Activated naive CD4-positive, alpha-beta T cell (primary cell): ENCODE measurements at regions not wholly inside any gene's neighbourhood (a gene's known extent, or its start where the extent isn't known, plus 50 kb on each side); places are given as distances from the start of the nearest gene placed in this dataset.
A peak's percentile ranks its signal among the peaks of the same experiment; 100 is the strongest.

Experiments used
- DNase-seq, 4 experiments: peaks; one replicate each; lab custom pipeline; 2025; lab: John Stamatoyannopoulos, UW

- DNase-seq, result no peak
Observed at GRCh38 chr2:43034242-43034619, 192.2 kb downstream of the ZFP36L2 start.

DNA sequence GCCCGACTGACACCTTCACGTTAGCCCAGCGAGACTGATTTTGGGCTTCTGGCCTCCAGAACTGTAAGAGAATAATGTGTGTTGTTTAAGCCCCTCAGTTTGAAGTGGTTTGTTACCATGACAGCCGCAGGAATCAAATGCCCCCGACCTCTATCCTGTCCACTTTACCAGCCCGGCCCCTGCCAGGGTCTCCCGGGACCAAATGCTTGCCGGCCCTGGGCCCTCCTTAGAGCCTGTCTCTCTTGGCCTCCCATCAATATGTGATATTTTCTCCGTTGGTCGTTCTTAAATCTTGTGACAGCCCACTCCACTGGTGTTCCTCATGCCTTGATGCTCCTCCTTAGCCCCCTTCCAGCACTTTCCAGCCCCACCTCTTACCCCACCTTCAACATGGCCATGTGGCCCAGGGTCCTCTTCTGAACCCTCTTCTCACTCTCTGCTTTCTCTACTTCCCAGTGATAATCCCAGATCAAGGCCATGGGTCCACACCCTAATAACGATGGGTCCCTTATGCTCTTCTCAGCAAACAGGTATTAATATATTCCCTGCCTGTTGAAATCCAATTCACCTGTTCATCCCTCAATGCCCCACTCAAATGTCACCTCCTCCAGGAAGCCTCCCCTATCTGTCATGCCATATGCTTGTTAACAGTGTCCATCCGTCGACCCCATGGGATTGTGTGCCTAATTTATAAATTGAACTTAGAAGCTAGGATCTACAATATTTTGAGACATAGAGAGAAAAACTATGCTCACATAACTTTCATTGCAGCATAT lies 192.8 kb downstream of the ZFP36L2 start:
- no peak for DNase-seq

- DNase-seq, result no peak
Observed at GRCh38 chr2:43033016-43033270, 193.5 kb downstream of the ZFP36L2 start.

- DNase-seq, result no peak
Observed at GRCh38 chr2:43032213-43033015, 194.0 kb downstream of the ZFP36L2 start.

DNA sequence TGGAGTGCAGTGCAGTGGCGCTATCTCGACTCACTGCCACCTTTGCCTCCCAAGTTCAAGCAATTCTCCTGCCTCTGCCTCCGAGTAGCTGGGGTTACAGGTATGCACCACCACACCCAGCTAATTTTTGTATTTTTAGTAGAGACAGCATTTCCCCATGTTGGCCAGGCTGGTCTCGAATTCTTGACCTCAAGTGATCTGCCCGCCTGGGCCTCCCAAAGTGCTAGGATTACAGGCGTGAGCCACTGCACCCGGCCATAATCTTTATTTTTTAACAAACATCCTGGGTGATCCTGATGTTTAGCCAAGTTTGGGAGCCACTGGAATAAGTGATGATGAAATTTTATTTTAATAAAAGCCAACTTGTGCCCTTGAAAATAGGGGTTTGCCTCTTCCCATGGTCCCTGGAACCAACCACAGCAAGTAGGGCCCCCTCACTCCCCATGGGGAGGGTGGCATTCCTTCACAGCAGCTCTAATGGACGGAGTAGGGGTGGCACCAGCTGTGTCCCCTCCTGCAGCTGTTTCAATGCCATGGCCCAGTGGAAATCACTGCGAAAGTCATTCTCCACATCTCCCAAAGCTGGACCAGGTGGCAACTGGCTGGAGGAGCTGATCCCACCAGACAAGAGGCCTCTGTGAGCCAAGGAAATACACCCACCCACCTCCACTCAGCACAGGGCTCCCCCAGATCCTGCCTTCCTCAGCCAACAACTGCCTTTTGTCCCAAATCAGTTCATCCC lies 194.8 kb downstream of the ZFP36L2 start:
- DNase-seq, result no peak

- DNase-seq, result no peak
Observed at GRCh38 chr2:43030551-43031307, 195.7 kb downstream of the ZFP36L2 start.

GRCh38 chr2:43029186-43029585 lies 197.2 kb downstream of the ZFP36L2 start:
- no peak for DNase-seq

GRCh38 chr2:43028188-43028587 lies 198.2 kb downstream of the ZFP36L2 start:
- DNase-seq, result no peak

- DNase-seq, result no peak
Observed at GRCh38 chr2:43027097-43027873, 199.1 kb downstream of the ZFP36L2 start.

GRCh38 chr2:43026426-43027096 lies 199.8 kb downstream of the ZFP36L2 start:
- DNase-seq, result no peak

DNA sequence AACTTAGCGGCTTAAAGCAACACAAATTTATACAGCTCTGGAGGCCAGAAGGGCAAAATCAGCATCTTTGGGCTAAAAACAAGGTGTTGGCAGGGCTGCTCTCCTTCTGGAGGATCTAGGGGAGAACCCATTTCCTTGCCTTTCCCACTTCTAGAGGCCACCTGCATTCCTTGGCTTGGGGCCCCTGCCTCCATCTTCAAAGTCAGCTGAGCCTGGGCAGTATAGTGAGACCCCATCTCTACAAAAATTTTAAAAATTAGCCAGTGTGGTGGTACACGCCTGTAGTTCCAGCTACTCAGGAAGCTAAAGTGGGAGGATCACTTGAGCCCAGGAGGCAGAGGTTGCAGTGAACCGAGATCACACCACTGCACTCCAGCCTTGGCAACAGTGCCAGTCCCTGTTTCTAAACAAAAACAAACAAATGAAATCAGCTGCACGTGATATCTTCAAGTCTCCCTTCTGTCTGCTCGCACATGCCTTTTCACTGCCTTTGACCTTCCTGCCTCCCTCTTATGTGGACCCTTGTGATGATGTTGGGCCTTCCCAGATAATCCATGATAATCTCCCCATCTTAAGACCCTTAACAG lies 200.6 kb downstream of the ZFP36L2 start:
- no peak for DNase-seq

GRCh38 chr2:43024515-43025011 lies 201.8 kb downstream of the ZFP36L2 start:
- DNase-seq, result peak in 2 of 4 experiments; percentile 11 to 33

- no peak for DNase-seq
Observed at GRCh38 chr2:43023791-43024514, 202.5 kb downstream of the ZFP36L2 start.

- no peak for DNase-seq
Observed at GRCh38 chr2:43022896-43023295, 203.5 kb downstream of the ZFP36L2 start.

DNA sequence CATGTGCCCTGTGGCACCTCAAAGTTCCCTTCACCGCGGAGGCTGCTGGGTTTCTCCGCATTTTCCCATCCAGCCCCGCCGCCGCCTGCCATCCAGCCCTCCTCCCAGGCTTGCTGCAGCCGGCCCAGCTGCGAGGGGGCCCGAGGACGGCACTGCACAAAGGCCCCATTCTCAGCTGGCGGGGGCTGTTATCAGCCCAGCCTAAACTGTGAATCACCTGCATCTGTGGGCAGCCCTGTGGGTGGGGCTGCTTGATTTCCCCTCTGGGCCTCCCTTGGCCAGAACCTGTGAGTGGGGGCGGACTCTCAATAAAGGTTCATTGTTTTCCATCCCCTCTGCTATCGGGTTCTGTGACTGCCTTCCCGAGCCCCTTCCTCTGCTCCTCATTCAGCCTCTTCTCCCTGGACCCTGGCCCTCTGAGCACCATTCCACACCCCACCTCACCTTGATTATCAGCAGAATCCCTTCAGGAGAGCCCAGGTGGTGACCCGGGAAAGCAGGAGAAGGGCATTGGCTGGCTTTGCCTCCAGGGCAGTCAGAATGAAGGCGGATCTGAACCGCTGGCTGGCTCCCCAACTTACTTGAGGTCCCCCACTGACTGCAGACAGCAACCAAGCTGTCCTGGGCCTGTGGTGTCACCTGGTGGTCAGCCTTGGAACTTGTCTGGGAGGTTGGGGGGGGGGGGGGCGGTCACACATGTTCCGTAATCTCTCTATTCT lies 204.5 kb downstream of the ZFP36L2 start:
- DNase-seq, result no peak

GRCh38 chr2:43020990-43021669 lies 205.3 kb downstream of the ZFP36L2 start:
- DNase-seq, result no peak

DNA sequence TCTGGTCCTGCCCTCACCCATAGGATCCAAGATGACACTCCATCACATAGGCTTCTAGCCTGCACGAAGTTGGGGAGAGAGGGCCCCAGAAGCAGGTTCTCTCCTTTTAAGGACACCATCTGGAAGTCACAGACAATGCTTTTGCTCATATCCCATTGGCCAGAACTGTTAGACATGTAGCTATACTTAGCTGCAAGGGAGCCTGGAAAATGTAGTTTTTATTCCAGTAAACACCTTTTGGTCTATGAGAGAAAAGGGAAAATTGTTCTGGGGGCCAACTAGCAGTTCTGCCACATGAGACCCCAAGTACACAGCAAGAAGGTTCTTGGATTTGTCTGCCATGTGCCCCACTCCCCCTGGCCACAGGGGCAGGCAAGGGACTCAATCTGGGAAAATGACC lies 206.1 kb downstream of the ZFP36L2 start:
- no peak for DNase-seq

DNA sequence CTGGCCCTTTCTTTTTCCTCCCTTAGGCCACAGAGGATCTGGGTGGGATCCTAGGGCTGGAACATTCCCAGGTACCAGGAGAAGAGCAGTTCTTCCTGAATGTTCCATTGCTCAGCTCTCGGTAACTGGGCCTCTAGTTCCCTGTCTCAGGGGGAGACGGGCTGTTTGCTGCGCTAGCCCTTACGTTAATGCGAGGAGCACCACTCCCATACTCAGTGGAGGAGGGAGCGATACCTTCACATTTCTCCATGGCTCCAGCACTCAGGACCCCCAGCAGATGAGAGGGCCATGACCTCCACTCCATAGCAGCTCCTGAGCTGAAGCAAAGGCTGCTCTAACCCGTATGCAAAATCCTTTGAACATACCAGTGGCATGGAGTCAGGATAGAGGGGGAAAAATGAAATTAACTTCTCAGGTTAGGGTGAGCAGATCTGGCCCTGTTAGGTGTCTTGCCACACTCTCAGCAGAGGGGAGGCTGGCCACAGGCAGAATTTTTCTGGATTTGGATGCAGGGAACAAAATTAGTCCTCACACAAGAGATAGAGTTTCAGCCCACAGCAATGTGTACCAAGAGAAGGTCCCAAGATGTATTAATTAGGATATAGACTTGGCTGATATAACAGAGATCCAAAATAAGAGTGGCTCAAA lies 206.7 kb downstream of the ZFP36L2 start:
- no peak for DNase-seq
